H1 (cell line): ENCODE measurements at regions not wholly inside any gene's neighbourhood (a gene's known extent, or its start where the extent isn't known, plus 50 kb on each side); places are given as distances from the start of the nearest gene placed in this dataset.

ENCODE experiments used
- CTCF ChIA-PET: fragments of 300-600 bp; sonication (Branson Sonifier 250); formaldehyde crosslinking; loops from one replicate; lab custom pipeline; 2021; ENCODE audit not compliant: partially characterized antibody; lab: Charles Lee
- POLR2A ChIA-PET: fragments of 300-600 bp; sonication (Branson Sonifier 250); formaldehyde crosslinking; loops from one replicate; lab custom pipeline; 2021; ENCODE audit warnings: inconsistent platforms; ENCODE audit not compliant: partially characterized antibody; lab: Charles Lee
- DNase-seq, 2 experiments: peaks; one replicate each; pipeline versions ENCODE4 v3.0.0 to v3.0.0-alpha.2; 2010 to 2022; ENCODE audit warnings: low spot score in 2 of 2, low read depth in 1 of 2, mixed read lengths in 1 of 2
- FAIRE-seq: peaks from 2 replicates; lab custom pipeline; 2011; peaks lifted over from hg19 to GRCh38; lab: Jason Lieb, UNC
- H2AFZ ChIP-seq: 2 replicates; pipeline ENCODE4 v1.8.1; 2012; ENCODE audit warnings: low read length, inconsistent platforms
- H2AK5ac ChIP-seq: 2 replicates; pipeline ENCODE4 v1.6.1; 2013; ENCODE audit warnings: low read depth, low read length
- H2BK120ac ChIP-seq: replicated peaks from 2 replicates; pipeline ENCODE3; 2013; ENCODE audit warnings: low read depth, low read length, inconsistent platforms
- H2BK12ac ChIP-seq: 2 replicates; pipeline ENCODE4 v1.6.1; 2013; ENCODE audit warnings: low read depth, low read length
- H2BK15ac ChIP-seq: 2 replicates; pipeline ENCODE4 v1.6.1; 2013; ENCODE audit warnings: low read length
- H2BK20ac ChIP-seq: 2 replicates; pipeline ENCODE4 v1.6.1; 2013; ENCODE audit warnings: low read length
- H2BK5ac ChIP-seq: 2 replicates; pipeline ENCODE4 v1.6.1; 2013; ENCODE audit warnings: low read depth, low read length
- H3K14ac ChIP-seq: 2 replicates; pipeline ENCODE4 v1.6.1; 2013; ENCODE audit warnings: inconsistent platforms; ENCODE audit not compliant: insufficient read length
- H3K18ac ChIP-seq: 2 replicates; pipeline ENCODE4 v1.6.1; 2013; ENCODE audit warnings: low read length; ENCODE audit errors: extremely low read depth
- H3K23ac ChIP-seq: 2 replicates; pipeline ENCODE4 v1.6.1; 2013; ENCODE audit warnings: inconsistent platforms; ENCODE audit not compliant: insufficient read length
- H3K23me2 ChIP-seq: 2 replicates; pipeline ENCODE4 v1.6.1; 2013; ENCODE audit warnings: low read depth, low read length
- H3K27ac ChIP-seq: 2 replicates; pipeline ENCODE4 v1.6.1; 2011; ENCODE audit warnings: low read depth, low read length, inconsistent platforms
- H3K27me3 ChIP-seq, 4 experiments: replicated peaks in 1 of 4; 1 replicate in 1 of 4; 2 replicates in 3 of 4; pipeline versions ENCODE4 v1.6.1 to v1.8.1; 2011 to 2013; ENCODE audit warnings: low read length in 3 of 4, mild to moderate bottlenecking in 3 of 4, inconsistent platforms in 2 of 4, mixed read lengths in 2 of 4, moderate library complexity in 1 of 4; ENCODE audit not compliant: control insufficient read depth in 3 of 4, insufficient read depth in 3 of 4; ENCODE audit errors: extremely low read depth in 1 of 4
- H3K36me3 ChIP-seq, 4 experiments: 2 replicates each; pipeline versions ENCODE4 v1.6.1 to v1.8.1; 2011 to 2013; ENCODE audit warnings: mild to moderate bottlenecking in 4 of 4, low read length in 3 of 4, moderate library complexity in 2 of 4, control low read depth in 1 of 4, inconsistent platforms in 1 of 4; ENCODE audit not compliant: insufficient read depth in 4 of 4, control insufficient read depth in 2 of 4
- H3K4ac ChIP-seq: replicated peaks from 2 replicates; pipeline ENCODE3; 2013; ENCODE audit warnings: low read length, low read depth, mixed read lengths, inconsistent platforms; ENCODE audit not compliant: insufficient read length
- H3K4me1 ChIP-seq, 4 experiments: replicated peaks in 1 of 4; 1 replicate in 1 of 4; 2 replicates in 3 of 4; pipeline versions ENCODE4 v1.6.1 to v1.8.1; 2011 to 2013; ENCODE audit warnings: low read length in 3 of 4, inconsistent platforms in 2 of 4, mixed read lengths in 1 of 4; ENCODE audit not compliant: insufficient read depth in 4 of 4, control insufficient read depth in 3 of 4
- H3K4me2 ChIP-seq, 2 experiments: 2 replicates each; pipeline versions ENCODE4 v1.6.1 to v1.8.1; 2011 to 2013; ENCODE audit warnings: low read depth in 2 of 2, low read length in 2 of 2, control low read depth in 1 of 2, inconsistent platforms in 1 of 2, mild to moderate bottlenecking in 1 of 2; ENCODE audit not compliant: insufficient read depth in 1 of 2
- H3K4me3 ChIP-seq, 4 experiments: fragments of 200-600, 300-600 bp in 1 of 4; sonication (generic), shearing (Covaris generic), sonication (Bioruptor Twin) in 1 of 4; 2 replicates each; pipeline versions ENCODE4 v1.5.1 to v1.8.1; 2011 to 2016; ENCODE audit warnings: low read length in 4 of 4, low read depth in 3 of 4, control low read depth in 2 of 4, inconsistent platforms in 2 of 4, mild to moderate bottlenecking in 2 of 4, mixed read lengths in 1 of 4, moderate library complexity in 1 of 4; ENCODE audit not compliant: insufficient read depth in 2 of 4; ENCODE audit errors: extremely low read depth in 1 of 4
- H3K56ac ChIP-seq: replicated peaks from 2 replicates; pipeline ENCODE3; 2013; ENCODE audit warnings: low read depth, mild to moderate bottlenecking, mixed read lengths, low read length, inconsistent platforms; ENCODE audit not compliant: insufficient read length
- H3K79me1 ChIP-seq: 2 replicates; pipeline ENCODE4 v1.6.1; 2013; ENCODE audit warnings: low read depth, low read length, control low read depth
- H3K79me2 ChIP-seq, 2 experiments: 2 replicates each; pipeline versions ENCODE4 v1.6.1 to v1.8.1; 2012 to 2013; ENCODE audit warnings: low read length in 2 of 2, mild to moderate bottlenecking in 2 of 2, inconsistent platforms in 1 of 2; ENCODE audit not compliant: insufficient read depth in 2 of 2, control insufficient read depth in 1 of 2
- H3K9ac ChIP-seq, 4 experiments: replicated peaks in 1 of 4; 1 replicate in 1 of 4; 2 replicates in 3 of 4; pipeline versions ENCODE4 v1.6.1 to v1.8.1; 2011 to 2013; ENCODE audit warnings: low read depth in 3 of 4, low read length in 3 of 4, control low read depth in 2 of 4, mild to moderate bottlenecking in 2 of 4, moderate library complexity in 2 of 4, inconsistent platforms in 1 of 4; ENCODE audit errors: extremely low read depth in 1 of 4
- H3K9me3 ChIP-seq, 2 experiments: 2 replicates each; pipeline versions ENCODE4 v1.6.1 to v1.8.1; 2012 to 2013; ENCODE audit warnings: mild to moderate bottlenecking in 2 of 2, moderate library complexity in 2 of 2, control low read depth in 1 of 2, inconsistent platforms in 1 of 2, low read depth in 1 of 2, low read length in 1 of 2, mixed read lengths in 1 of 2; ENCODE audit not compliant: insufficient read depth in 2 of 2
- H4K20me1 ChIP-seq, 2 experiments: replicated peaks in 1 of 2; 2 replicates each; pipeline versions ENCODE3 to v1.8.1; 2011 to 2013; ENCODE audit warnings: inconsistent platforms in 2 of 2, low read length in 2 of 2, mild to moderate bottlenecking in 1 of 2; ENCODE audit not compliant: insufficient read depth in 2 of 2, control insufficient read depth in 1 of 2
- H4K5ac ChIP-seq: 2 replicates; pipeline ENCODE4 v1.6.1; 2013; ENCODE audit warnings: low read length, low read depth, mixed read lengths, inconsistent platforms; ENCODE audit not compliant: insufficient read length
- H4K8ac ChIP-seq: 2 replicates; pipeline ENCODE4 v1.8.0; 2013; ENCODE audit warnings: mild to moderate bottlenecking, moderate library complexity, low read length, inconsistent platforms; ENCODE audit not compliant: insufficient read depth; ENCODE audit errors: extremely low read depth
- H4K91ac ChIP-seq: replicated peaks from 2 replicates; pipeline ENCODE3; 2013; ENCODE audit warnings: low read length, mixed read lengths, inconsistent platforms; ENCODE audit not compliant: insufficient read length
- EP300 ChIP-seq, 2 experiments: IDR thresholded peaks; 1 replicate in 1 of 2; 2 replicates in 1 of 2; pipeline ENCODE4 v1.6.1; 2011 to 2012; ENCODE audit warnings: low read depth in 2 of 2, low read length in 2 of 2, mild to moderate bottlenecking in 2 of 2, borderline replicate concordance in 1 of 2, inconsistent platforms in 1 of 2, moderate library complexity in 1 of 2
- GABPA ChIP-seq: IDR thresholded peaks from 2 replicates; pipeline ENCODE4 v1.6.1; 2011; ENCODE audit warnings: mild to moderate bottlenecking, low read length, moderate library complexity, borderline replicate concordance; ENCODE audit not compliant: insufficient read depth
- GTF2F1 ChIP-seq: IDR thresholded peaks from 2 replicates; pipeline ENCODE4 v1.6.1; 2012; ENCODE audit warnings: low read depth, low read length, improper control_type of control experiment, borderline replicate concordance
- MAFK ChIP-seq: IDR thresholded peaks from 2 replicates; pipeline ENCODE4 v1.6.1; 2012; ENCODE audit warnings: low read depth, mild to moderate bottlenecking, improper control_type of control experiment, low read length
- NANOG ChIP-seq: IDR thresholded peaks from 2 replicates; pipeline ENCODE4 v1.6.1; 2011; ENCODE audit warnings: low read length, low read depth, mild to moderate bottlenecking, inconsistent platforms; ENCODE audit not compliant: insufficient read depth, poor library complexity, severe bottlenecking
- RXRA ChIP-seq: IDR thresholded peaks from 2 replicates; pipeline ENCODE4 v1.6.1; 2011; ENCODE audit warnings: low read depth, mild to moderate bottlenecking, low read length, moderate library complexity; ENCODE audit not compliant: insufficient read depth
- SIX5 ChIP-seq: IDR thresholded peaks from 2 replicates; pipeline ENCODE4 v1.6.1; 2011; ENCODE audit warnings: mild to moderate bottlenecking, low read depth, low read length
- SP2 ChIP-seq: IDR thresholded peaks from 2 replicates; pipeline ENCODE4 v1.6.1; 2012; ENCODE audit warnings: mild to moderate bottlenecking, low read length, inconsistent platforms
- SP4 ChIP-seq: IDR thresholded peaks from 2 replicates; pipeline ENCODE4 v1.6.1; 2012; ENCODE audit warnings: low read length, inconsistent platforms
- SRF ChIP-seq: IDR thresholded peaks from 2 replicates; pipeline ENCODE4 v1.6.1; 2011; ENCODE audit warnings: mild to moderate bottlenecking, low read depth, low read length, moderate library complexity
- TEAD4 ChIP-seq: IDR thresholded peaks from 2 replicates; pipeline ENCODE4 v1.6.1; 2012; ENCODE audit warnings: low read depth, low read length, inconsistent platforms, mixed read lengths
- WGBS, 2 experiments: shearing (Covaris generic) in 1 of 2; methylation state at CpG; one replicate each; pipeline versions ENCODE4 v1.1.6 to v1.1.7; 2013 to 2015; ENCODE audit warnings: low lambda C conversion rate in 2 of 2, mixed read lengths in 2 of 2, inconsistent platforms in 1 of 2, low coverage in 1 of 2, missing lambda C conversion rate in 1 of 2; ENCODE audit not compliant: insufficient replicate concordance in 2 of 2, insufficient coverage in 1 of 2, insufficient read length in 1 of 2; ENCODE audit errors: extremely low coverage in 1 of 2, missing lambda C conversion rate in 1 of 2; 5-methylcytosine and 5-hydroxymethylcytosine counted together
- TF ChIP-seq, protein P1 (sequence below): IDR thresholded peaks from 2 replicates; pipeline ENCODE4 v1.6.1; 2012; ENCODE audit warnings: inconsistent platforms

DNA sequence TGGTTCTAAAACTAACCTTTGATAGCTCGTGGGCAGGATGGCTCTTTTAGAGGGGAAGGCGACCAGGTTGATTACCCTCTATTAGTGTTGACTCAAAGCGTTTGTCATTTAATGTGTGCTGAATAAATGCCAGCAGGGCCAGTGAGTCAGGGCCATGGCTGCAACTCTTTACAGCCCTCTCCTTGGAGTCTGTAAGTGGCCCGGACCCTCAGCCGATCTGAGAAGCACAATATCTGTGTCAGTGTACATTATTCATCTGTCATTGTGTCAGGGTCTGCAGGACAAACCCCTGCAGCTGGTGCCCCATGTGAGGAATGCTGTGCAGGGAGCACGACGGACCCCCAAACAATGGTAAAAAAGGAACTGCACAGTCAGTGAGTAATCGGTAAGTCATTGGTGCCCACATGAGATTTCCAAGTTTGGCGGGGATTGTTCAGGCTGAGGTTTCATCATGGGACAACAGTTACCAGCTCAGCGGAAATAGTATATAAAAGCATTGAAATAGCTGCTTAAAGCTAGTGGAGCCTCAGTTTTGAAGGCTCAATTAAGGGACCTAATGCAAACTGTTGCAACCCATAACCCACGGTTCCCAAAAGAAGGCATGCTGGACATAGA is 139.1 kb downstream of the ZNF675 start:
- Histone ChIP-seq H3K18ac (no peak overlapping the region), H4K8ac (0 out of 2 replicates have a peak overlapping the region, but pooled peaks have one; percentile 5), H4K91ac (no peak overlapping the region), H3K4me1 (no peaks in the 10 kb centered on the region), H2BK15ac (no peak overlapping the region), H2BK12ac (no peak overlapping the region), H3K4me3 (no peak overlapping the region), H3K23me2 (no peaks in the 10 kb centered on the region), H4K20me1 (no peaks in the 10 kb centered on the region), H2AK5ac (no peak overlapping the region), H3K27me3 (no peaks in the 10 kb centered on the region), H3K4ac (no peak overlapping the region), H2BK20ac (no peak overlapping the region), H3K36me3 (no peaks in the 10 kb centered on the region), H3K79me1 (no peaks in the 10 kb centered on the region), H3K27ac (no peak overlapping the region), H3K56ac (no peak overlapping the region), H2BK120ac (no peak overlapping the region), H3K23ac (no peak overlapping the region), H3K14ac (no peak overlapping the region), H3K4me2 (no peak overlapping the region), H2BK5ac (no peak overlapping the region), H4K5ac (no peak overlapping the region), H3K79me2 (no peaks in the 10 kb centered on the region), H2AFZ (no peak overlapping the region), H3K9ac (no peak overlapping the region), H3K9me3 (peaks cover 49 to 62% of the 10 kb centered on the region in 2 experiments)
- WGBS, 2 experiments = 78% methylated on average over 11 of the region's 11 CpGs; no CpG with 5 or more reads in 1 of the 2 experiments
- DNase-seq (no peak), FAIRE-seq (no peak)
- ChIA-PET POLR2A (interaction anchor here (0.5 kb wide), 1 partner anchor 17 kb away, joined by 3 read pairs; no protein-coding TSS in a partner anchor), CTCF (no interaction called here)
- no peak for TF ChIP-seq SP2
- no peak for TF ChIP-seq MAFK
- TF ChIP-seq GABPA = no peak
- TF ChIP-seq GTF2F1 = no peak
- TF ChIP-seq EP300 (IDR thresholded peaks at IDR 0.05; ENCODE audit: borderline replicate concordance in 1 of 2, low read depth in 2 of 2, low read length in 2 of 2) = no peak
- no peak for TF ChIP-seq SIX5
- TF ChIP-seq NANOG = no peak
- TF ChIP-seq, protein P1, sequence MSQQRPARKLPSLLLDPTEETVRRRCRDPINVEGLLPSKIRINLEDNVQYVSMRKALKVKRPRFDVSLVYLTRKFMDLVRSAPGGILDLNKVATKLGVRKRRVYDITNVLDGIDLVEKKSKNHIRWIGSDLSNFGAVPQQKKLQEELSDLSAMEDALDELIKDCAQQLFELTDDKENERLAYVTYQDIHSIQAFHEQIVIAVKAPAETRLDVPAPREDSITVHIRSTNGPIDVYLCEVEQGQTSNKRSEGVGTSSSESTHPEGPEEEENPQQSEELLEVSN = no peak
- no peak for TF ChIP-seq TEAD4
- TF ChIP-seq SP4 = no peak
- no peak for TF ChIP-seq SRF
- no peak for TF ChIP-seq RXRA
